ENCODE measurements at regions not wholly inside any gene's neighbourhood (a gene's known extent, or its start where the extent isn't known, plus 50 kb on each side); places are given as distances from the start of the nearest gene placed in this dataset.

GRCh38 chr14:98976271-98976670 lies 295.7 kb downstream of the BCL11B start:
- TF ChIP-seq CREB1 (CRISPR knock-in tag; IDR thresholded peaks at IDR 0.05) (no peak), ZNF532 (CRISPR knock-in tag; IDR thresholded peaks at IDR 0.05; ENCODE audit: borderline replicate concordance) (no peak), NR1H2 (CRISPR knock-in tag; IDR thresholded peaks at IDR 0.05) (no peak), CTCF (IDR thresholded peaks at IDR 0.05) (no peak), E2F5 (CRISPR knock-in tag; IDR thresholded peaks at IDR 0.05) (no peak), FOXJ3 (CRISPR knock-in tag; IDR thresholded peaks at IDR 0.05; ENCODE audit: borderline replicate concordance) (no peak)

All from WTC11 (cell line).